ENCODE measurements at regions not wholly inside any gene's neighbourhood (a gene's known extent, or its start where the extent isn't known, plus 50 kb on each side); places are given as distances from the start of the nearest gene placed in this dataset.

- intact Hi-C loops (cut with DNase I): no loop called here
- DNase-seq (ENCODE audit: low spot score): no peak
Observed at GRCh38 chr13:34583181-34583580, 358.9 kb upstream of the NBEA start.

GRCh38 chr13:34587576-34587975, 354.5 kb upstream of the NBEA start:
- DNase-seq (ENCODE audit: low spot score): no peak
- intact Hi-C loops (cut with DNase I): no loop called here

DNA sequence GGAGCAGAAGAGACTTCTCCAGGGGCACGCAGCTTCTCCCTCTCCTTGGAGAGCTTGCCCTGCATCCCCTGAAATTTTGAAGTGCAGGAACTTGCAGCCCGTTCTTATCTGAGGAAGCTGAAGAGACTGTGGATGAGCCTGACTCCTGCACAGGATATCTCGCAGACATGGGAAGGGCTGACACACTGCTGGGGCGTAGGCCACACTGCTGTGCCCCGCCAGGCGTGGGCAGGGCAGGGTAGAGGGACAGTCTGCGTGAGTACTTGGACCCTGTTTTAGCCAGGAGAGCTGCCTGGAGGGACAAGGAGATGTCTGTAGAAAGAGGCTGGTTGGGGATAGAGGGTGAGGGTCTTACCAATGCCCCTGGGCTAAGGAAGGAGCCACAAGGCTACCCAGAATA, 353.7 kb upstream of the NBEA start:
- intact Hi-C loops (cut with DNase I): no loop called here
- DNase-seq (ENCODE audit: low spot score): no peak

DNA sequence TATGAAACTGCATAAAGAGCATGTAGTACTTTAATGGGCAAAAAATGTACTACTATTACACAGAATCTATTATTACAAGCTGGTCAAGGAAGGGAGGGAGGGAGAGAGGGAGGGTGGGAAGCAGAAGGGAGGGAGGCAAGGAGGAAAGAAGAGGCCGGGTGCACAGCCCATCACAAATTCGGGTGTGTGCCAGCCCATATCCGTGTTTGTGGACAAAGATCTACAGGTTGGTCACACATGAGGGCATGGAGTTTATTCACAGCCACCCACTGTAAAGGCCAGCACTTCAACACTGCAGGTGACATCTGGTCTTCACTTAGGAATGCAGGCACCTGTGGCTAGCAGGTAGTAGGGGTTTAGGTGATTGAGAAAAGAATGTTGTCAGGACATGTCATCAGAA, 352.5 kb upstream of the NBEA start:
- no peak for DNase-seq (ENCODE audit: low spot score)
- intact Hi-C loops (cut with DNase I): no loop called here

GRCh38 chr13:34591129-34591528, 350.9 kb upstream of the NBEA start:
- DNase-seq (ENCODE audit: low spot score): no peak
- intact Hi-C loops (cut with DNase I): no loop called here

DNA sequence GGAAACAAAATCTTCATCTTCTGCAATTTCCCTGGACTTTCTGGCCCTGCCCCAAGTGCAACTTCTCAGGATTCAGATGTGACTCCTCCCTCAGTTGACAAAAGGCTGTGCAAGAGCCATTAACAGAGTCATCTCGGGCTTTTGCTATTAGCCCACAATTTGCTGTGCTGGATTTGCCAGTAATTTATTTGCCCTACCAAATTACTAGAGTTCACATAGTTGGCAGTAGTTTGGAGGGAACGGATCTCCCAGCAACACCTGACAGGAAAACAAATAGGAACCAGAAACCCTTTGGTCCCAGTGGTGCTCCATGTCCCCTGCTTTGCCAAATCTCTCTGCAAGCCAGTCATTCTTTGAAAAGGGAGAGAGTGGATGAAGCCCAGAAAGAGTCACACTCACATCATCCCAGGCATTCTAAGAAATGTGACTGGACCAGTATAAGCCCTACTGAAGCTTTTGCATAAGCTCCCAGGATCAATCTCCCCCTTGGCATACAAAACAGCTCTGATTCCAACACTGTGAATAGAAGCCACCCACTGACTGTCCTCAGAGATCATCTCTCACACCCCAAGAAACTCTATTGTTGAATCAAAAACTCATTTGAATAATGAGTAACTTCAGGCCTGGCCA, 350.1 kb upstream of the NBEA start:
- intact Hi-C loops (cut with DNase I): no loop called here
- DNase-seq (ENCODE audit: low spot score): no peak

DNA sequence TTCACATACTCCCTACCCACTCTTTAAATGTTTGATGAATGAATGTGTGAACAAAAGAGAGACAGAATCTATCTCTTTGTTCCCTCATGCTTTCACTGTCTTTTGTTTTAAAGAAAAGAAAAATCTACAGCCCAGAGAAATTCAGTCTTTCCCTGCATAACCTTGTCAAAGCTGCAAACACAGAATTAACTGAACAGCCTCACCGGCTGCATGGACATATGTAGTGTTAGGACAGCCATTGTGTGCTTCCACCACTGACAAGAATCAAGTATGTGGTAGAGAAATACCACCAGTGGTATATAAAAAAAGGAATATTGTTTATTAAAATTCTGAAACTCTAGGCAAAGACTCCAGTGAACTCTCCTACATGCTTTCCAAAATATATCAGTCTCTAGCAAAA, 348.4 kb upstream of the NBEA start:
- DNase-seq (ENCODE audit: low spot score): no peak
- intact Hi-C loops (cut with DNase I): no loop called here

DNA sequence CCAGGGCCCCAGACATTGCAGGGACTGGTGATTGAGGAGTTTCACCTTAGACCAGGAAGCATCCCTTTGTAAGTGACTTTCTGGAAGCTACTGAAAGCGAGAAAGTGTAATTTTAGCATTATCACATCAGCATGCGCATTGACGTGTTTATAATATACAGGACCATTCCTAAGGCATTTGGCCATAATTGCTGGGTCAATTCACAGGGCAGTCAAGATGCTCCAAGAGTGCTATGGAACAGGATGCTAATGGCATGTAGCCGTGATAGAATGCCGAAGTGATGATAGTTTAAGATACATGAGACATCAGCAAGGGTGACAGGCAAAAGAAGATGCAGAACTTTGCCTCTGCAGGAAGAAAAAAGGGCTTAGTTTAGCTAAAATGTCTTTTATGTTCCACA, 347.6 kb upstream of the NBEA start:
- DNase-seq (ENCODE audit: low spot score): no peak
- intact Hi-C loops (cut with DNase I): no loop called here

DNA sequence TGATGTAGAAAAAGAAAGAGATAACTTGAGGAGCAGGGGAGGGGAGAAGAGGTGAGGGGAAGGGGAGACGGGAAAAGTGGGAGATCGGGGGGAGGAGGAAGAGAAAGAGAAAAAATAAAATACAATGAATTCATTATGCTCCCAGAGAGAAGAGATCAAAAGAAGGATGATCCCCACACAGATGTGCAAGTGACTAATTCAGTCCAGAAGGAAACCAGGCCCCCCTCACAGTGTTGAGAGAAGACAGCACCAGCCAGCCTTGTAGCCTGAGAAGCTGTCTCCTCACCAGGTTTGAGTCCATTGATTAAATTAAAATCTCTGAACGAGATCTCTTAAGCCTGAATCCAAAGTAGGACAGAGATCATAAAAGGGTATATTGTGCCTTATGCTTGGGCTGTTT, 333.7 kb upstream of the NBEA start:
- intact Hi-C loops (cut with DNase I): no loop called here
- DNase-seq (ENCODE audit: low spot score): no peak

DNA sequence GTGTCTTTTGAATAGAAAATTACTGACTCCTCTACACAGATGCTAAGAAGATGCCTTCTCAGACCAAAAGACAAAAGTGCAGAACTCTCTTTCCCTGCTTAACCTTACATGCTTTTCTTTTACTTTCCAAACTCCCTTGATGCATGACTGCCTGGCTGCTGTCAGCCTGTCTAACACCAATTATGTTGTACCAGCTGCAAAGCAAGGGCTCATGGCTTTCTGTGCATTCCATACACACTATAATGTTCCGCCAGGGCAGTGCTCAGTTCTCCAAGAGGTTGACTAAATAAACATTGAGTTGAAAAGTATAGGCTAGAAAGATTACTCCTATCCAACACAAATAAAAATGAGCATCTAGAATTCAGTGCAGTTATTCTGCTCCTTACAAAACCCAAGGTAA, 330.4 kb upstream of the NBEA start:
- intact Hi-C loops (cut with DNase I): no loop called here
- no peak for DNase-seq (ENCODE audit: low spot score)

DNA sequence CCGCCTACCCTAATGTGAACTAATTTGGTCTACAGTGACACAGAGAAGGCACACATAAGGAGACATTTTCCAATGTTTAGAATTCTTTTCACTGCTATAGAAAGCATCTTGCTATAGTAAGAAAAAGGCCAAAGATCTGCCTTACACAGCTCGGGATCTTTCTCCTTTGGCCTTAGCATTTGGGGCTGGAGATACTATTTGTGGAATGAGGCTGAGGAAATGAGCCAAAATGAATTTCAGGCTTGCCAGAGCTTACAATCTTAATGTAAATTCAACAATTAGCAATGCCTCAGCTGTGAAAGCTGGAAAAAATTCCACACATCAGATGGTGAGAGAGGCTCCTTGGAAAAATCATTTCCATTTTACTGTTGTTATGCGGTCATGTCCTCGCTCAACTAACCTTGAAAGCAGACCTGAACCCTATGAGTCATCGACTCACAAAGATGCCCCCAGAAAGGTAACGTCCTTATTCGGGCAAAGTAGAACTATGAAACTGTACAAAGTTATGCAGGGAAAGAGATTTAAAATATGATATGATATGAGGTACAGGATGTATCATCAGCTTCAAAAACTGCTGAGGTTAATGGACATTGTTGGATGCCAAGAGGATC, 324.5 kb upstream of the NBEA start:
- intact Hi-C loops (cut with DNase I): no loop called here
- no peak for DNase-seq (ENCODE audit: low spot score)

DNA sequence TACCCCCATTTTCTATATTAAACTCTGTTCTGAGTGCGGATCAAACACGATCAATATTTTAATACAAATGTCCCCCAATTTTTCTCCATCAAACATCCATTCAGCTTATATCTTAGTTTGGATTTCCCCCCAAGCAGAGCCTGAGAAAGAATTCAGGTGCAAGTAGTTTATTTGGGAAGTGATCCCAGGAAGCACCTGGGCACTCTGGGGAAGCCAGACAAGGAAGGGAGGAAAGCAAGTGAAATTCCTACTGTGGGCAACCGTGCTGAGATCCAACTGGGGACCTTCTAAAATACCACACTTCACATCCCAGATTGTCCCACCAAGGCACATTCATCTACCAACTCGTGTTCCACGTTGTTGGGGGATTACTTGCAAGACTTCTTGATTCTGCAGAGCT, 323.4 kb upstream of the NBEA start:
- intact Hi-C loops (cut with DNase I): no loop called here
- DNase-seq (ENCODE audit: low spot score): no peak

- no peak for DNase-seq (ENCODE audit: low spot score)
- intact Hi-C loops (cut with DNase I): no loop called here
Observed at GRCh38 chr13:34619326-34619725, 322.7 kb upstream of the NBEA start.

GRCh38 chr13:34620074-34620850, 321.8 kb upstream of the NBEA start:
- DNase-seq (ENCODE audit: low spot score): no peak

DNA sequence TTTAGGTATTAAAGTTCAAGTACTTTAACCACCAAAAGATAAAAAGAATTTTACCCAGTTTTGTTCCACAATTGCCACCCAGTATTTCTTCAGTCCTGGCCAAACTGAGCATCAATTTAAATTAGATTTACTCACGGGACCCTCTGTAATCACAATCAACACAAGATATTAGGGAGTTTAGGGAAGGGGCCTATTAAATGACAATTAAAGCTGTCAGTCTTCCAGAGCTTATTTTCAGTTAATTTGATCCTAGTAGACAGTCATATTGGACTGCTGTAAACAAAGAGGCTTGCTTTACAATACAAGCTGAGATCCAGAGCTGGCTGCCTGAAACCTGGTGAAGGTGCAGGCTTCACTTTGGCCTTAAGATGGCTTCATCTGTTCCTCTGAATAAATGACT, 321.2 kb upstream of the NBEA start:
- intact Hi-C loops (cut with DNase I): no loop called here
- no peak for DNase-seq (ENCODE audit: low spot score)

More at GRCh38 chr13:34620074-34620850, 321.8 kb upstream of the NBEA start:
- intact Hi-C loops (cut with DNase I): no loop called here

- DNase-seq (ENCODE audit: low spot score): no peak
- intact Hi-C loops (cut with DNase I): no loop called here
Observed at GRCh38 chr13:34623331-34623730, 318.7 kb upstream of the NBEA start.

GRCh38 chr13:34627509-34628208, 314.4 kb upstream of the NBEA start:
- no peak for DNase-seq (ENCODE audit: low spot score)
- intact Hi-C loops (cut with DNase I): no loop called here

DNA sequence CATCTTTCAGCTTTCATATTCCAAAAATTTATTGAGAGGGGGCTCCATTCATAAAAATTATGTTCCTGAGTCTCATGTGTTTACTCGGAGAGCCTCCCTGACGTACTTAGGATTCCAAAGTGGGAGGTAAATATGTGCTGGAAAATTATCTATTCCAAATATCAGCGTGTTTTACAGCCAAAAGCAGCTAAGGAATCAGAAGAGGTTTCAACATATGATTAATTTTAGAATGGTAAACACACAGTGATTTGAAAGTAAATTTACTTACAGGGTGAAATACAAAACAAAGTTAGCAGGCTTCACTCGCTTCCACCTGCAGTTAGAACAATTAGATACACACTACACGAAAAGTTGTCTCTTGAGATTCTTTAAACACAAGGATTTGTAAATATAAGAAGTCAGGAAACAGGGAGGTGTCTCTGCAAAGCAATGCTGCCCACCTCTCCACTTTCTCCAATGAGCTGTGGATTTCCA, 313.8 kb upstream of the NBEA start:
- no peak for DNase-seq (ENCODE audit: low spot score)
- intact Hi-C loops (cut with DNase I): no loop called here

DNA sequence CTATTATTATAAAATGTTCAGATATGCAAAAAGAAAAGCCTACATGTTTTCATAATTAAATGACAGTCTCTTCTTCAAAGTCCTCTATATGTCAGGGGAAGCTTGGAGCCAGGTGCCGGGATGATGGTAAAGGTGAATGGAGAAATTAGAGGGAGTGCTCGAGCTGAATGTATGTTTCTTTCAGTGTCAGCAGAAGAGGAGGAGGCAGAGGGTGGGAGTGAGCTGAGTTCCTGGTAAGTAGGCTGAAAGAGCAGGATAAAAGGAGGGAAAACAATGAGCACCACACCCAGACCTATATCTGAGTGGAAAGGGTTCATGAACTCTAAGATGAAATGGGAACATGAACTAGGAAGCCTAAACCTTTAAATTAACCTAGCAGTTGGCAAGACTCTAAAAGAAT, 307.6 kb upstream of the NBEA start:
- intact Hi-C loops (cut with DNase I): no loop called here

GRCh38 chr13:34637138-34637537, 304.9 kb upstream of the NBEA start:
- DNase-seq (ENCODE audit: low spot score): no peak

More for the DNA sequence above, 307.6 kb upstream of the NBEA start:
- DNase-seq (ENCODE audit: low spot score): no peak

More at GRCh38 chr13:34637138-34637537, 304.9 kb upstream of the NBEA start:
- intact Hi-C loops (cut with DNase I): no loop called here

Measured in posterior vena cava (tissue), 2 donors.